ENCODE measurements at regions not wholly inside any gene's neighbourhood (a gene's known extent, or its start where the extent isn't known, plus 50 kb on each side); places are given as distances from the start of the nearest gene placed in this dataset.
"Not testable (repeated sequence)": the region's sequence is repeated elsewhere in the genome, so short reads cannot be mapped to it uniquely, and the experiment has no call there.

DNA sequence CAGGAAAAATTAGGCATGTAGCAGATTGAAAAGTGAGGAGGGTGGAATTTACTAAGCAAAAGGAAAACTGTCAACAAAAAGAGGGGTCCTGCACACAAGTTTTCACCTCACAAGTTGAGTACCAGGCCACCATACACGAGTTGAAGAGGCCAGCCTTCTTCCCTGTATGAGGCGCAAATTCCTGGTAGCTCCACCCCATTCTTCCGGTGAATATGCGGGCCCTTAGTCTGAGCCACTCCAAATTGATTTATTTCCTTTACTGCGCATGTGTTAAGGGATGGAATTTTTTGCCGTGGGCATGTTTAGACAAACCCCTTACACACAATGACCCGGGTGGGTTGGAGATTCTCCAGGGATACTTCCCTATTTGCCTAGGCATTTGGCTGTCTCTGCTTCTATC is 942.1 kb upstream of the GRIA3 start:
- DNase-seq: no peak

DNA sequence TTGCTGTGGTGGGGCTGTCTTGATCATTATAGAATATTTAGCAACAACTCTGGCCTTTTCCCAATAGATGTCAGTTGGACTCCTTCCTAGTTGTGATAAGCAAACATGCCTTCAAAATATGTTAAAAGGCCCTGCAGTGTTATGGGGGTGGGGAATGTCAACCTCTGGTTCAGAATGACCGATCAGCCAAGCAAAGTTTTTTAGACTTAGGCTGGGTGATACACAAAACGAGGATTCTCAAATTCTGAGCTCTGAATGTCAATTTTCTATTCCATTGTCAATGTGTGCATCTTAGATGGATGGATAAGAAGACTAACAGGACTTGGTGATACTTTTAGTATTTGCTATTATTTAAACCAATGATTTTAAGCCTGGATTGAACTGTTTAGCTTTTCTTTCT is 940.0 kb upstream of the GRIA3 start:
- no peak for DNase-seq

DNA sequence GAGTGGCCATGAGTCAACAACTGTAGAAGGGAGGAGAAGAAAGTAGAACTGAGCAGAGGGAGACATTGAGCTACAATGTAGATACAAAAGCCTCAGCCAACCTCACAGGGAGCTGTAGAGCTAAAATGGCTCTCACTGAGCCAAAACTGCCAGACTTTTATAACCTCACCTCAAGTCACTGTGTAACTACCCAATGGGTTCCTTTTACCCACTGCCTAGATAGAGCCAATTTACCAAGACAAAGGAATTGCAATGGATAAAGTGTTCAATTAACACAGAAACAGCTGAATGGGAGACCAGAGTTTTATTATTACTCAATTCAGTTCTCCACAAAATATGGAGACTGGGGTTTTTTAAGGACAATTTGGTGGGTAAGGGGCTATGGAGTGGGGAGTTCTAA is 938.9 kb upstream of the GRIA3 start:
- DNase-seq: no peak

DNA sequence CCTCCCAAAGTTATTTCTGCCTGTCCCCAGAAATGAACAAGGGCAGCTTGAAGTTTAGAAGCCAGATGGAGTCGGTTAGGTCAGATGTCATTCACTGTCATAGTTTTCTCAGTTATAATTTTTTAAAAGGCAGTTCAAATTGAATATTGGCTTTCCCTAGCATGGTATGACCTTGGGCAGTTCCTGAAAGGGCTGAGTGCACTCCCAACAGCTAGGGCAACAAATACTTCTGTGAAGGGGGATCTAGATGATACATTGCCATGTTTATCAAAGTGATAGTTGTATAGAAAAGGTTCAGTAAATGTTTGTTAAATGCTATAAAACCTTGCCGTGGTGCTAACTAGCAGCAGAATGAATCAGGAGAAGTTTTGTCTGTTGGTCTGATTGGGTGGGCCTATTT is 938.1 kb upstream of the GRIA3 start:
- DNase-seq: no peak

DNA sequence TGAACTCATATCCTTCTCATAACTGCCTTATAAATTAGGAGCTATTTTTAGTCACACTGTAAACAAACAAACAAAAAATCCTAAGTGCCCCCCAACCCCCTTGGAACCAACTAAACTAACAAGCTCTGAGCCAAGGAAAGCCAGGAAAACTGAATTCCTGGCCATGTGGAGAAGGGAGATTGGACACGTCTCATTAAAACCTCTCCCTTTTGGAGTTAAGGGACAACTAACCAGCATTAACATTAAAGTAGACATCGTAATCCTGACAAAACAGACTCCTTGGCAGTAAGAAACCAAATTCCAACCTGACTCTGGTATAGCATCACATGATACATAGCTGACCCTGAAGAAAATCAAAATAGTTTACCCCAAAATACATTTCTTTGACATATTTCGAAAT is 937.1 kb upstream of the GRIA3 start:
- no peak for DNase-seq

GRCh38 chrX:122248681-122249080 is 935.4 kb upstream of the GRIA3 start:
- DNase-seq: no peak

- no peak for DNase-seq
These were observed 931.6 kb upstream of the GRIA3 start for GRCh38 chrX:122252454-122252853.

GRCh38 chrX:122268353-122268752 is 915.7 kb upstream of the GRIA3 start:
- DNase-seq: no peak

- no peak for DNase-seq
These were observed 914.8 kb upstream of the GRIA3 start for GRCh38 chrX:122269243-122269781.

- DNase-seq: no peak
These were observed 913.1 kb upstream of the GRIA3 start for GRCh38 chrX:122270809-122271494.

GRCh38 chrX:122272011-122272410 is 912.1 kb upstream of the GRIA3 start:
- DNase-seq: no peak

- DNase-seq: no peak
These were observed 904.3 kb upstream of the GRIA3 start for GRCh38 chrX:122279746-122280145.

DNA sequence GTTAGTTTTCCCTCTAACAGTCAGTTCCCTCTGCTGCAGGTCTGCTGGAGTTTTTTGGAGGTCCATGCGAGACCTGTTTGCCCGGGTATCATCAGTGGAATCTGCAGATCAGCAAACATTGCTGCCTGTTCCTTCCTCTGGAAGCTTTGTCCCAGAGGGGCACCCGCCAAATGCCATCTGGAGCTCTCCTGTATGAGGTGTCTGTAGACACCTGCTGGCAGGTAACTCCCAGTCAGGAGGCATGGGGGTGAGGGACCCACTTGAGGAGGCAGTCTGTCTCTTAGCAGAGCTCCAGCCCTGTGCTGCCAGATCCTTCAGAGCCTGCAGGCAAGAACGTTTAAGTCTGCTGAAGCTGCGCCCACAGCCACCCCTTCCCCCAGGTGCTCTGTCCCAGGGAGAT is 884.3 kb upstream of the GRIA3 start:
- DNase-seq: not testable (repeated sequence)

DNA sequence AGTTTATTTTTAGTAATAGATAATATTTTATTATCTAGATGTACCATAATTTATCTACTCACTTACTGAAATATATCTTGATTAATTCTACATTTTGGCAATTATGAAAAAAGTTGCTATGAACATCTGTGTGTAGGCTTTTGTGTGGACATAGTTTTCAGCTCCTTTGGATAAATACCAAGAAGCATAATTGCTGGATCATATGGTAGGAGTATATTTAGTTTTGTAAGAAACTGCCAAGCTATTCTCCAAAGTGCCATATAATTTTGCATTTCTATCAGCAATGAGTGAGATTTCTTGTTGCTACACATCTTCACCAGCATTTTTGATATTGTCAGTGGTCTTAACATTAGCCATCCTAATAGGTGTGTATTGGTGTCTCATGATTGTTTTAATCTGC is 882.6 kb upstream of the GRIA3 start:
- DNase-seq: no peak

GRCh38 chrX:122303761-122304160 is 880.3 kb upstream of the GRIA3 start:
- no peak for DNase-seq

- DNase-seq: no peak
These were observed 839.3 kb upstream of the GRIA3 start for GRCh38 chrX:122344816-122345215.

- no peak for DNase-seq
These were observed 820.8 kb upstream of the GRIA3 start for GRCh38 chrX:122363112-122363795.

DNA sequence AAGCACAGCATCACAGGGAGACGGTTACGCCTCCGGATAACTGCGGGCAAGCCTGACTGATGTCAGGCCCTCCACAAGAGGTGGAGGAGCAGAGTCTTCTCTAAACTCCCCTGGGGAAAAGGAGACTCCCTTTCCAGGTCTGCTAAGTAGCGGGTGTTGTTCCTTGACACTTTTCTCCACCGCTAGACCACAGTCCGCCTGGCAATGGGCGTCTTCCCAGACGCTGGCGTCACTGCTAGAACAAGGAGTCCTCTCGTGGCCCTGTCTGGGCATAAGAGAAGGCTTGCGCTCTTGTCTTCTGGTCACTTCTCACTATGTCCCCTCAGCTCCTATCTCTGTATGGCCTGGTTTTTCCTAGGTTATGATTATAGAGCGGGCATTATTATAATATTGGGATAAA is 808.5 kb upstream of the GRIA3 start:
- DNase-seq: not testable (repeated sequence)

GRCh38 chrX:122389005-122389404 is 795.1 kb upstream of the GRIA3 start:
- no peak for DNase-seq

DNA sequence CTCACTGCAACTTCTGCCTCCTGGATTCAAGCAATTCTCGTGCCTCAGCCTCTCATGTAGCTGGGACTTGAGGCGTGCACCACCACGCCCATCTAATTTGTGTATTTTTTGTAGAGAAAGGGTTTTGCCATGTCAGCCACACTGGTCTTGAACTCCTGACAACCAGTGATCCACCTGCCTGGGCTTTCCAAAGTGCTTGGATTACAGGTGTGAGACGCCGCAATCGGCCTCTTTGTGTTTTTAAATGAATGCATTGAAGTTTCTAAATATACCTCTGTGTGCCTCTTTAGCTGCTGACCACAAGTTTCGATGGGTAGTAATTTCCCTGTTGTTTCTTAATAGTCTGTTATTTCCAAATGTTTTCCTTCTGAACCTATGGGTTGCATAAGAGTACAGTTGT is 765.3 kb upstream of the GRIA3 start:
- no peak for DNase-seq

DNA sequence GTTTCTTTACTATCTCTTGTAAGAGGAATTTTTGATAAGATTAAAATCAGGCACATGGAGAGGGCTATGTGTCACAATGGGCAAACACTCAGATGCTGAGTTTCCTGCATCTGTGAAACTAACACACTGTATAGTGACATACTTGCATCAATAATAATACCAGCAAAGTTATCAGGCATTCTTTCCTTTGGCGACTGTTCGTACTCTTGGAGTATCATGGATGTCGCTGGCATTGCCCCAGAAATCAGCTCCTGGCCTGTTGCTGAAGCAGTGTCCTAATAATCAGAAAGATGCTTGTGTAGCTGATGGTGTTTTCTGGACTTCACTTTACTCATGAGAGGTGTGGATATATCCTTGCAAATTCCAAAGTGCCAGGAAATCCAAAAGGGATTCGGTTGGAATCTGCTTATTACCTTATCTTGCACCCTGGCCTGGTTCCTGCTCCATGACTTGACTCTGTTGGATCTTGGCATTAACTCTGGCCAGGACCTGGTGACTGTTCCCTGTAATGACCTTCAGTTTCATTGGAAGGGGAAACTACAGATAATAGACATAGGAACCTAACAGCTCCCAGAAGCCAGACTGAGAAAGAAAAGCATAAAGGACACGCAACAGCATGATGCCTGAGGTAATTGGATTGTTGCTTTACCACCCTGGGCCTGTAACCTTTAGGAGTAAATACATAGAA is 762.5 kb upstream of the GRIA3 start:
- no peak for DNase-seq

- no peak for DNase-seq
These were observed 761.5 kb upstream of the GRIA3 start for GRCh38 chrX:122422547-122422946.

- no peak for DNase-seq
These were observed 749.1 kb upstream of the GRIA3 start for GRCh38 chrX:122434942-122435341.

GRCh38 chrX:122439831-122440230 is 744.2 kb upstream of the GRIA3 start:
- no peak for DNase-seq

Measured in activated CD4-positive, alpha-beta T cell treated with anti-CD3 and anti-CD28 coated beads, Interleukin-2, amount 50 U/mL, for 4 hours (primary cell).